Activated CD8-positive, alpha-beta memory T cell treated with anti-CD3 and anti-CD28 coated beads for 1 hour (primary cell): ENCODE measurements at regions not wholly inside any gene's neighbourhood (a gene's known extent, or its start where the extent isn't known, plus 50 kb on each side); places are given as distances from the start of the nearest gene placed in this dataset.
"Not testable (repeated sequence)": the region's sequence is repeated elsewhere in the genome, so short reads cannot be mapped to it uniquely, and the experiment has no call there.

Experiments
- DNase-seq, 2 donors: peaks; one replicate each; pipeline ENCODE4 v3.0.0-alpha.2; 2020; ENCODE audit warnings: low read depth in 1 of 2; ENCODE audit errors: extremely low read depth in 1 of 2

DNA sequence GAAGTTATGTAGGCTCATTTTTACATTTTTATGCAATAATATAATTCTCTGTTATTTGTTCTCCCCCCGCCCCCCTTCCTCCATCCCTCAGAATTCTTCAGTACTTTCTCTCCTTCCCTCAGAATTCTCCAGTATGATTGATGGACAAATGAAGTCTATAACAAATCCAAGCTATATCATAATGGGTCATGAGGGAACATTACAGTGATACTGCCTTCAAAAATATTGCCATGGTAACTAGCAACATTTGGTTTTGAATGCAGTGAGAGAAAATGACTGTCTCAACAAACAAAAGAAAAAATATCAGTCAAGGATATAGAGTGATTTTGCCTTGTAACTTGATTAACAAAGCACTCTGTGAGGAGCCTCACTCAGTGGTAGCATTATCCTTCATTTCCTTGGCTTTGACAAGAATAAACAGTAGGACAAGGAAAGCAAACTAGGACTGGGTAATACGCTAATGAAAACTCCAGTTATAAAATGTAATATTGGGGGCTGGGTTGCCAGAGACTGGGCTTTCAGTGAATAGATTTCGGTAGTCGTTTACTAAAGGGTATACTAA lies 392.9 kb upstream of the CRIM1 start:
- no peak for DNase-seq

GRCh38 chr2:35960596-35960995 lies 395.0 kb upstream of the CRIM1 start:
- DNase-seq = no peak

DNA sequence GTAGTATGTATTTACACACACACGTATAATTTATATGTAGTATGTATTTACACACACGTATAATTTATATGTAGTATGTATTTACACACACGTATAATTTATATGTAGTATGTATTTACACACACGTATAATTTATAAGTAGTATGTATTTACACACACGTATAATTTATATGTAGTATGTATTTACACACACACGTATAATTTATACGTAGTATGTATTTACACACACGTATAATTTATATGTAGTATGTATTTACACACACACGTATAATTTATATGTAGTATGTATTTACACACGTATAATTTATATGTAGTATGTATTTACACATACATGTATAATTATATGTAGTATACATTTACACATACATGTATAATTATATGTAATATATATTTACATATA lies 398.5 kb upstream of the CRIM1 start:
- not testable (repeated sequence) for DNase-seq

DNA sequence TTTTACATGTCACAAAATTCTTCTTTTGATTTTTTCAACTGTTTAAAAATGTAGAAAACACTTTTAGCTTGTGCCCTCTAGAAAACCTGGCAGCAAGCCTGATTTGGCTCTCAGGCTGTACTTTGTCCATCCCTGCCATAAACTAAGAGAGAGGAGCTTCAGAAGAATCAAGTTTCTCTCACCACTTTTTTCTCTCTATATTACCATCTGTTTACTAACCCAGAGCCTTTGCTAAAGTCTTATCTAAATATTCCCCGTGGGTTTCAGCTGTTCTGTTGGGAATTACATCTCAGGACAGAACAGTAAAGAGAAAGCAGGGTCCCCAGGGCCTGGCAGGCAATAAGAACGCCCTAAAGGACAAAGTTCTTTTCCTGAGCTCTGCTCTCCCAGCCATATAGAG lies 409.1 kb upstream of the CRIM1 start:
- no peak for DNase-seq

GRCh38 chr2:35938838-35939237 lies 416.7 kb upstream of the CRIM1 start:
- DNase-seq = no peak

GRCh38 chr2:35933031-35933430 lies 422.5 kb upstream of the CRIM1 start:
- no peak for DNase-seq

GRCh38 chr2:35932276-35932963 lies 423.2 kb upstream of the CRIM1 start:
- no peak for DNase-seq

DNA sequence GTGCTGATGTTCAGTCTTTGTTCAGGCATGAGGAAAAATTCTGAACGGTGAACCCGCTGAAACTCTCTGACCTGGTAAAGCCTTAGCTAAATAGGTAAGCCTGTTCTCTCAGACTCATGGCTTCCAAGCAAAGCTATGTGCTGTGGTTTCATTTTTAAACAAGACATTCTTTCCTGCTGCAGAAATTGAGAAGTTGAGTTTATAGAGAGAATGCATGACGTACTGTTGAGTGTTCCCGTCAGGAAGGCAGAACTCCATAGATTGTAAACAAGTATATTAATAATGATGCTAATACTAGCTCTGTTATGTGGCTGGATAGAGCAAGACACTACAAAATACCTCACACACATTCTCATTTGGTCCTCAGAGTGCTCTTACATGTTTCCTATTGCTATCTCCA lies 424.0 kb upstream of the CRIM1 start:
- DNase-seq = no peak

- no peak for DNase-seq
Observed at GRCh38 chr2:35931115-35931514, 424.5 kb upstream of the CRIM1 start.

- DNase-seq = no peak
Observed at GRCh38 chr2:35929551-35929950, 426.0 kb upstream of the CRIM1 start.

DNA sequence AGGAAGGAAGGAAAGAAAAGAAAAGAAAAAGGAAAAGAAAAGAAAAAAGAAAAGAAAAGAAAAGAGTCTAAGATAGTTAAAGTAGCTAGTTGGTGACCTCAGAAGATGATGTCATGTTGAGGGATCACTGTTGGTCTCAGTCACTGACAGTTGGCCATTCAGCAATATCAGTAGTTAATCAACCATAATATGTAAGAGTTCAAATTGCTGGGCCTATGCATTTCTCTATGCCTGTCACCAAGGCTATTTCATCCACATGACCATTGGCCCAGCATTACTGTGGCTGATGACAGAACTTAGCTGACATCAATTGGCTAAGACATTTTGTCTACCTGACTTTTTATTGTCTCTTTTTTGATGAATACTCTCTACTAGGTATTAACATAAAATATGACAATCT lies 435.5 kb upstream of the CRIM1 start:
- no peak for DNase-seq

- DNase-seq = no peak
Observed at GRCh38 chr2:35915261-35915660, 440.3 kb upstream of the CRIM1 start.

- DNase-seq = no peak
Observed at GRCh38 chr2:35891936-35892335, 463.6 kb upstream of the CRIM1 start.

DNA sequence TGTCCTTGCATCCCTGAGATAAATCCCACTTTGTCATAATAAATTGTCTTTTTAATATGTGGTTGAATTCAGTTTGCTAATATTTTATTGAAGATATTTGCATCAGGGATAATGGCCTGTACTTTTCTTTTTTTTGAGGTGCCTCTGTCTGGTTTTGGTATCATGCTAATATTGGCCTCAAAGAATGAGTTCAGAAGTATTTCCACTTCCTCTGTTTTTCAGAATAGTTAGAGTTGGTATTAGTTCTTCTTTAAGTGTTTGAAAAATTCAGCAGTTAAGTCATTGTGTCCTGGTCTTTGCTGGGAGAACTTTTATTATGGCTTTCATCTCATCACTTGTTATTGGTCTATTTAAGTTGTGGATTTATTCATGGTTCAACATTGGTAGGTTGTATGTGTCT lies 464.1 kb upstream of the CRIM1 start:
- no peak for DNase-seq

DNA sequence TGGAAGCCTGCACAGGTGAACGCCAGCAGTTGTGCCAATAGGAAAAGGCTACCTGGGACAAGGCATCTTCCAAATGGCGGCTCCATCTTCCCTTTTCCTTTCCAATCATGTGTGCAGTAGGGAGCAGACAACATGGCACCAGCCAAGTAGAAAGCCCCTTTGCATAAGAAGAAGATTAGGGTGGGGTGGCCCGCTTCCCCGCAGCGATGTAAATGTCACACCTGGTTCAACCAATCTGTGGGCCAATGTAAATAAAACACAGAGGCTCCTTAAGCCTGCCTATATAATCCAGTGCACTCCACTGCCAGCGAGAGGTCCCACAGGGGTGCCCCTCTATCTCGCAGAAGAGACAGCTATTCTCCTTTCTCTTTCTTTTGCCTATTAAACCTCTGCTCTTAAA lies 468.4 kb upstream of the CRIM1 start:
- no peak for DNase-seq

DNA sequence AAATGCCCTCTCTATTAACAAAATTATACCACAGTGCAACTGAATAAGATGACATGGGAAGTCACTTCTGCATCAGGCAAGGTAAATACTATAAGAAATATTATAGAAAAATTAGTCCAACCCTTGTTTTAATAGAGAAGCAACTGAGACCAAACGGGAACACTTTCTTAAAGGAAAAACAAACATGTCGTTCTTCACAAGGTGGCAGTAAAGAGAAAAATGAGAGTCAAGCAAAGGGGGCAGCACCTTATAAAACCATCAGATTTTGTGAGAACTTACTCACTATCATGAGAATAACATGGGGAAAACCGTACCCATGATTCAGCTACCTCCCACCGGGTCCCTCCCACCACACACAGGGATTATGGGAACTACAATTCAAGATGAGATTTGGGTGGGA lies 481.7 kb upstream of the CRIM1 start:
- DNase-seq = no peak

DNA sequence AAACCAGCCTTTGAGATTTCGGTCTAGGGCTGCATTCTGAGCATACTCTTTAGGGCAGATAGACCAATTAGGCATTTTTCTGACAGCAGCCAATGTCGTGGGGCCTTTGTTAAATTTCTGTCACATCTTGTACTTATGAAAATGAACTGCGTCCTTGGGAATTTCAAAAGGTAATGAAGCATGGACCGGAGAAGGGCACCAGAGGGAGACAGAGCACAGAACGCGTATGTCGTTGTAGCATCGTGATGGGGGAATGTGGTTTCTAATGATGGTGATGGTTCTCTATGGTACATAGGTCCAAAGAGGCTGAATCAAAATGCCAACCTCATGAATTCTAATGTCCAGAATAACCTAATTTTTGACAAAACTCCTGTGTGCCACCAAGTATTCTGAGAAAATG lies 483.9 kb upstream of the CRIM1 start:
- no peak for DNase-seq

DNA sequence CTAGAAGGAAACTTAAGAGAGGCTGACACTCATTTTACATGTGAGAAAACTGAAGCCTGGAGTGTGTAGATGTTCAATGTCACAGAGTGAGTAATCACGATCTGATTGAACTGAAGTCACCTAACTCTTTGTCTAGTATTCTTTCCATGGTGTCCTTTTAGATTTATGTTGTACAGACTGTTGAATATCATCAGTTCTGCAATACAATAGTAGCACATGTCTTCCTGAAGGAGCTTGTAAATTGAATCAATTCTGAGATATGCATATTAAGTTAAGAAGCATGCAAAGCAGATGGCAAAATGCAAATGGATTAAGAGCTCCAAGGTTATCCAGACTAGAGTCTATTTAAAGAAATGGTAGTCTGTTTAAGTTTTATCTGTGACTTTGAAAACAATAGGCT lies 484.9 kb upstream of the CRIM1 start:
- no peak for DNase-seq

DNA sequence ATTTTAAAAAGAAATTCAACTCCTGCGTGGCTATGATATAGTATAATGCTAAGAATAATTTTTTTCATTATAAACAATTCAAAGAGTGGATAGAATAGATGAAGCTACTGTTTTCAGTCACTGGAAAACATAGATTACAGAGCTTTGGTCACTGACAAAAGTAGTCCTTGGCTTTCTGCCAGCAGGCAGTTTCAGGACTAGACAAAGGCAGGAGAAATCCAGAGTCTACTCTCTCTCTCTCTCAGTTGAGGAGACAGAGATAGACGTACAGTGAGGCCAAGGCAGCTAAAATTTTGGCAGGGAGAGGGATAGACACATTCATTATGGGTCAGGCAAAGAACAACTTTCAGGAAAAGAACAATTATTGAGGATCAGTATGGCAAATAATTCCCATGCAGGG lies 491.4 kb upstream of the CRIM1 start:
- no peak for DNase-seq

DNA sequence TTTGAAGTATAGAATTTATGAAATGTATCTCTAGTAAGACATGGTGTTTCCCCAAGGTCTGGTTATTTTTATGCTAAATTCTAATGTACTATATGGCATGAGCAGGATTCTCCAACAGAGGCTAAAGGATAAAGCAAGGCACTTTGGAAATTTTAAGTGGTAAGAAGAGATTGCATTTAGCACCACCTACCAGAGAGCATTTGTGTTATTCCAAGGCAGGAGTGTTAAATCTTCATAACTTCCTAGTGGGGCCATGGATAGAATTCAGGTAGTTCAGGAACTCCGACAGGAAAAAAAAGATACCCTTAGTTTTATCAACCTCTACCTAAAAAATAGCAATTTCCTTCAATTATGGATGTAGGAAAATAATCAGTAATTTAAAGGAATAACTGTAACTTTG lies 497.4 kb upstream of the CRIM1 start:
- no peak for DNase-seq

- DNase-seq = no peak
Observed at GRCh38 chr2:35857498-35857897, 498.1 kb upstream of the CRIM1 start.

DNA sequence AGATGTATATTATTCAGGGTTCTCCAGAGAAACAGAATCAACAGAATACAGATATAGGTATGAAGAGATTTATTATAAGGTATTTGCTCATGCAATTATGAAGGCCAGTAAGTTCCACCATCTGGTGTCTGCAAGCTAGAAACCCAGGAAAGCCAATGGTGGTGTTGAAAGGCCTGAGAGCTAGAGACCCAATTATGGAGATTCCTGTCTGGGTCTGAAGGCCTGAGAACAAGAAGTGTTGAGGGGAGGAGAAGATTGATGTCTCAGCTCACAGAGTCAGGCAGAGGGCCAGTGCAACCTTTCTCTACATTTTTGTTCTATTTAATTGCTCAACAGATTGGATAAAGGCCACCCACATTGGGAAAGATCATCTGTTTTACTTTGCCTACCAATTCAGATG lies 524.2 kb upstream of the CRIM1 start:
- no peak for DNase-seq

- no peak for DNase-seq
Observed at GRCh38 chr2:35830833-35831232, 524.7 kb upstream of the CRIM1 start.
